ENCODE measurements at regions not wholly inside any gene's neighbourhood (a gene's known extent, or its start where the extent isn't known, plus 50 kb on each side); places are given as distances from the start of the nearest gene placed in this dataset.

GRCh38 chr12:75939016-75939642 lies 92.4 kb downstream of the PHLDA1 start:
- Histone ChIP-seq H3K4me1 (ENCODE audit: insufficient read depth, low read length) (peaks cover 7% of the 10 kb centered on the region), H3K36me3 (ENCODE audit: insufficient read depth, low read length) (no peaks in the 10 kb centered on the region), H3K27me3 (ENCODE audit: control insufficient read depth in 1 of 2, insufficient read depth in 2 of 2, low read length in 2 of 2) (no peaks in the 10 kb centered on the region), H3K27ac (ENCODE audit: low read depth in 1 of 2, low read length in 2 of 2) (no peak overlapping the region), H3K9me3 (ENCODE audit: control insufficient read depth in 1 of 2, insufficient read depth in 1 of 2, low read length in 2 of 2) (no peaks in the 10 kb centered on the region), H3K4me3 (ENCODE audit: low read length) (no peak overlapping the region)
- Mint-ChIP-seq H3K36me3 (ENCODE audit: low read depth) (no peaks in the 10 kb centered on the region), H3K4me3 (no peak overlapping the region), H3K9me3 (no peaks in the 10 kb centered on the region), H3K4me1 (ENCODE audit: low read depth) (peaks cover 13% of the 10 kb centered on the region), H3K27ac (no peak overlapping the region), H3K27me3 (no peaks in the 10 kb centered on the region)
- POLR2A ChIA-PET: no interaction called here
- CTCF ChIA-PET: no interaction called here
- intact Hi-C loops (cut with DNase I, micrococcal nuclease): no loop called here
- ATAC-seq (ENCODE audit: poor library complexity): no peak
- peak in 1 of 14 experiments; percentile 26 for DNase-seq
- no peak for TF ChIP-seq CTCF (IDR thresholded peaks at IDR 0.05)

- Histone ChIP-seq H3K4me3 (ENCODE audit: low read length) (no peak overlapping the region), H3K36me3 (ENCODE audit: insufficient read depth, low read length) (no peaks in the 10 kb centered on the region), H3K4me1 (ENCODE audit: insufficient read depth, low read length) (peaks cover 8% of the 10 kb centered on the region), H3K27me3 (ENCODE audit: control insufficient read depth in 1 of 2, insufficient read depth in 2 of 2, low read length in 2 of 2) (no peaks in the 10 kb centered on the region), H3K9me3 (ENCODE audit: control insufficient read depth in 1 of 2, insufficient read depth in 1 of 2, low read length in 2 of 2) (no peaks in the 10 kb centered on the region), H3K27ac (ENCODE audit: low read depth in 1 of 2, low read length in 2 of 2) (no peak overlapping the region)
- H3K27me3 Mint-ChIP-seq: no peaks in the 10 kb centered on the region
- intact Hi-C loops (cut with DNase I, micrococcal nuclease): no loop called here
- no peaks in the 10 kb centered on the region for H3K9me3 Mint-ChIP-seq
- CTCF ChIA-PET: no interaction called here
- no peak overlapping the region for H3K27ac Mint-ChIP-seq
- no peak for TF ChIP-seq CTCF (IDR thresholded peaks at IDR 0.05)
- no peak for ATAC-seq (ENCODE audit: poor library complexity)
- no peak overlapping the region for H3K4me3 Mint-ChIP-seq
- H3K36me3 Mint-ChIP-seq (ENCODE audit: low read depth): no peaks in the 10 kb centered on the region
- no peak for DNase-seq
- peaks cover 7% of the 10 kb centered on the region for H3K4me1 Mint-ChIP-seq (ENCODE audit: low read depth)
- POLR2A ChIA-PET: no interaction called here
Measured at GRCh38 chr12:75938189-75938588, 93.4 kb downstream of the PHLDA1 start.

- intact Hi-C loops (cut with DNase I, micrococcal nuclease): no loop called here
- no peak for ATAC-seq (ENCODE audit: poor library complexity)
- H3K4me3 Mint-ChIP-seq: no peak overlapping the region
- ChIA-PET POLR2A (no interaction called here), CTCF (interaction anchor here (0.6 kb wide), 1 partner anchor 8 kb away, joined by 4 read pairs; no protein-coding TSS in a partner anchor)
- no peaks in the 10 kb centered on the region for H3K36me3 Mint-ChIP-seq (ENCODE audit: low read depth)
- no peak for TF ChIP-seq CTCF (IDR thresholded peaks at IDR 0.05)
- Histone ChIP-seq H3K27ac (ENCODE audit: low read depth in 1 of 2, low read length in 2 of 2) (no peak overlapping the region), H3K4me3 (ENCODE audit: low read length) (no peak overlapping the region), H3K27me3 (ENCODE audit: control insufficient read depth in 1 of 2, insufficient read depth in 2 of 2, low read length in 2 of 2) (no peaks in the 10 kb centered on the region), H3K9me3 (ENCODE audit: control insufficient read depth in 1 of 2, insufficient read depth in 1 of 2, low read length in 2 of 2) (no peaks in the 10 kb centered on the region), H3K36me3 (ENCODE audit: insufficient read depth, low read length) (no peaks in the 10 kb centered on the region), H3K4me1 (ENCODE audit: insufficient read depth, low read length) (peaks cover 8% of the 10 kb centered on the region)
- H3K4me1 Mint-ChIP-seq (ENCODE audit: low read depth): peaks cover 7% of the 10 kb centered on the region
- no peaks in the 10 kb centered on the region for H3K27me3 Mint-ChIP-seq
- no peak overlapping the region for H3K27ac Mint-ChIP-seq
- H3K9me3 Mint-ChIP-seq: no peaks in the 10 kb centered on the region
- no peak for DNase-seq
Measured at GRCh38 chr12:75937486-75937885, 94.1 kb downstream of the PHLDA1 start.

Measured in CD4-positive, alpha-beta T cell (primary cell).